GM23338 (cell line): ENCODE measurements at regions not wholly inside any gene's neighbourhood (a gene's known extent, or its start where the extent isn't known, plus 50 kb on each side); places are given as distances from the start of the nearest gene placed in this dataset.

Experiments used
- ATAC-seq: fragments of 200-7000 bp; cut with Tn5 transposase; 3 replicates; pipeline ENCODE4 v1.9.1; 2020
- DNase-seq: peaks from one replicate; pipeline ENCODE4 v3.0.0-alpha.2; 2015; ENCODE audit warnings: low spot score
- H2AFZ ChIP-seq: fragments of 200-600 bp; sonication (generic); 2 replicates; pipeline ENCODE4 v1.8.0; 2016; ENCODE audit warnings: antibody characterized with exemption, mild to moderate bottlenecking, moderate library complexity
- H3F3A ChIP-seq: fragments of 200-600 bp; sonication (generic); replicated peaks from 2 replicates; pipeline ENCODE4 v1.8.0; 2017; ENCODE audit warnings: antibody characterized with exemption, mixed run types, low read depth
- H3K27ac ChIP-seq: fragments of 200-600 bp; sonication (generic); 2 replicates; pipeline ENCODE4 v1.6.1; 2016; ENCODE audit warnings: low read depth
- H3K27me3 ChIP-seq: fragments of 200-600 bp; sonication (generic); 2 replicates; pipeline ENCODE4 v1.8.0; 2016; ENCODE audit warnings: mild to moderate bottlenecking, mixed run types, moderate library complexity; ENCODE audit not compliant: insufficient read depth
- H3K36me3 ChIP-seq: fragments of 200-600 bp; sonication (generic); 2 replicates; pipeline ENCODE4 v1.8.0; 2016; ENCODE audit warnings: mild to moderate bottlenecking; ENCODE audit not compliant: insufficient read depth
- H3K4me1 ChIP-seq: fragments of 200-600 bp; sonication (generic); 2 replicates; pipeline ENCODE4 v1.8.0; 2016; ENCODE audit warnings: mild to moderate bottlenecking, moderate library complexity; ENCODE audit not compliant: insufficient read depth
- H3K4me2 ChIP-seq: fragments of 200-600 bp; sonication (generic); 2 replicates; pipeline ENCODE4 v1.7.1; 2017; ENCODE audit warnings: mixed run types
- H3K4me3 ChIP-seq: fragments of 200-600 bp; sonication (generic); 2 replicates; pipeline ENCODE4 v1.6.1; 2016; ENCODE audit warnings: mixed run types
- H3K79me2 ChIP-seq: fragments of 200-600 bp; sonication (generic); replicated peaks from 2 replicates; pipeline ENCODE4 v1.8.0; 2017; ENCODE audit warnings: mild to moderate bottlenecking; ENCODE audit not compliant: insufficient read depth
- H3K9me2 ChIP-seq: fragments of 200-600 bp; sonication (generic); 2 replicates; pipeline ENCODE4 v1.8.0; 2017; ENCODE audit not compliant: insufficient read depth
- H4K20me1 ChIP-seq: fragments of 200-600 bp; sonication (generic); replicated peaks from 2 replicates; pipeline ENCODE4 v1.8.0; 2017; ENCODE audit warnings: mild to moderate bottlenecking; ENCODE audit not compliant: insufficient read depth
- H3K27ac Mint-ChIP-seq: 2 replicates; pipeline ENCODE4 v1.8.0; 2020; ENCODE audit warnings: inconsistent platforms, mild to moderate bottlenecking, moderate library complexity, mixed read lengths
- H3K27me3 Mint-ChIP-seq: 3 replicates; pipeline ENCODE4 v1.8.0; 2022; ENCODE audit warnings: low read depth, mild to moderate bottlenecking, moderate library complexity, mixed read lengths, inconsistent platforms; ENCODE audit not compliant: insufficient read depth, poor library complexity
- H3K36me3 Mint-ChIP-seq: 3 replicates; pipeline ENCODE4 v1.8.0; 2021; ENCODE audit warnings: low read depth, mild to moderate bottlenecking, inconsistent platforms, moderate library complexity, mixed read lengths
- H3K4me1 Mint-ChIP-seq: 3 replicates; pipeline ENCODE4 v1.8.0; 2020; ENCODE audit warnings: mild to moderate bottlenecking, inconsistent platforms, mixed read lengths
- H3K4me3 Mint-ChIP-seq: 3 replicates; pipeline ENCODE4 v1.8.0; 2021; ENCODE audit warnings: moderate library complexity, mild to moderate bottlenecking, inconsistent platforms, mixed read lengths
- H3K9me3 Mint-ChIP-seq: 3 replicates; pipeline ENCODE4 v1.8.0; 2020; ENCODE audit warnings: moderate library complexity, mild to moderate bottlenecking, inconsistent platforms, mixed read lengths
- CREB1 ChIP-seq: fragments of 250-450 bp; sonication (Bioruptor Pico); IDR thresholded peaks from 2 replicates; pipeline ENCODE4 v1.5.0; 2020; ENCODE audit warnings: low read depth, mild to moderate bottlenecking, moderate library complexity
- ETS1 ChIP-seq: IDR thresholded peaks from 2 replicates; pipeline ENCODE4 v1.6.1; 2016; ENCODE audit warnings: antibody characterized with exemption
- EZH2 ChIP-seq: fragments of 200-600 bp; sonication (generic); IDR thresholded peaks from one replicate; pipeline ENCODE4 v1.8.0; 2017; ENCODE audit warnings: antibody characterized with exemption, mild to moderate bottlenecking, low read depth; ENCODE audit not compliant: unreplicated experiment
- NANOG ChIP-seq: IDR thresholded peaks from 2 replicates; pipeline ENCODE4 v1.6.1; 2016; ENCODE audit warnings: antibody characterized with exemption, borderline replicate concordance
- POLR2AphosphoS5 ChIP-seq: IDR thresholded peaks from 2 replicates; pipeline ENCODE4 v1.6.1; 2016; ENCODE audit warnings: antibody characterized with exemption, low read depth
- STAT1 ChIP-seq: IDR thresholded peaks from one replicate; pipeline ENCODE4 v1.6.1; 2016; ENCODE audit warnings: antibody characterized with exemption; ENCODE audit not compliant: unreplicated experiment
- ZNF114 ChIP-seq: fragments of 250-450 bp; sonication (Bioruptor Pico); IDR thresholded peaks from 2 replicates; pipeline ENCODE4 v1.5.0; 2020; ENCODE audit warnings: mild to moderate bottlenecking, moderate library complexity
- ZNF462 ChIP-seq: fragments of 250-450 bp; sonication (Bioruptor Pico); IDR thresholded peaks from 2 replicates; pipeline ENCODE4 v1.5.0; 2020; ENCODE audit warnings: mild to moderate bottlenecking, moderate library complexity

GRCh38 chr11:62020661-62021060 is 53.2 kb upstream of the FTH1 start:
- no peak overlapping the region for H3K4me3 Mint-ChIP-seq
- peaks cover 5% of the 10 kb centered on the region; the same call in 2 of the 3 replicates for H3K36me3 Mint-ChIP-seq

GRCh38 chr11:62018981-62019664 is 51.7 kb upstream of the FTH1 start:
- Histone ChIP-seq H2AFZ (no peak overlapping the region), H3K4me3 (no peak overlapping the region), H3K9me2 (no peaks in the 10 kb centered on the region), H4K20me1 (no peaks in the 10 kb centered on the region), H3F3A (no peaks in the 10 kb centered on the region), H3K27me3 (no peaks in the 10 kb centered on the region), H3K4me2 (no peak overlapping the region), H3K4me1 (no peaks in the 10 kb centered on the region), H3K79me2 (no peaks in the 10 kb centered on the region), H3K27ac (no peak overlapping the region), H3K36me3 (no peaks in the 10 kb centered on the region)
- H3K36me3 Mint-ChIP-seq = peaks cover 5% of the 10 kb centered on the region; the same call in 2 of the 3 replicates
- ATAC-seq (no peak), DNase-seq (no peak)
- H3K27me3 Mint-ChIP-seq = peaks cover 19% of the 10 kb centered on the region
- TF ChIP-seq EZH2 (no peak), POLR2AphosphoS5 (no peak)
- H3K27ac Mint-ChIP-seq = no peak overlapping the region
- H3K4me1 Mint-ChIP-seq = no peaks in the 10 kb centered on the region
- peaks cover 21% of the 10 kb centered on the region for H3K9me3 Mint-ChIP-seq
- H3K4me3 Mint-ChIP-seq = no peak overlapping the region

More at GRCh38 chr11:62020661-62021060, 53.2 kb upstream of the FTH1 start:
- Histone ChIP-seq H3K4me1 (no peaks in the 10 kb centered on the region), H2AFZ (no peak overlapping the region), H3K79me2 (no peaks in the 10 kb centered on the region), H3K27ac (no peak overlapping the region), H4K20me1 (no peaks in the 10 kb centered on the region), H3K4me2 (no peak overlapping the region), H3K4me3 (no peak overlapping the region), H3K9me2 (no peaks in the 10 kb centered on the region), H3F3A (no peaks in the 10 kb centered on the region), H3K27me3 (no peaks in the 10 kb centered on the region), H3K36me3 (no peaks in the 10 kb centered on the region)
- no peak overlapping the region for H3K27ac Mint-ChIP-seq
- H3K9me3 Mint-ChIP-seq = peaks cover 21% of the 10 kb centered on the region
- DNase-seq (no peak), ATAC-seq (no peak)
- H3K27me3 Mint-ChIP-seq = peaks cover 15% of the 10 kb centered on the region
- TF ChIP-seq STAT1 (no peak), EZH2 (no peak), POLR2AphosphoS5 (no peak), NANOG (no peak), CREB1 (CRISPR knock-in tag) (no peak)
- H3K4me1 Mint-ChIP-seq = no peaks in the 10 kb centered on the region

- peaks cover 14% of the 10 kb centered on the region for H3K27me3 Mint-ChIP-seq
- Histone ChIP-seq H3F3A (no peaks in the 10 kb centered on the region), H3K27ac (no peak overlapping the region), H3K9me2 (no peaks in the 10 kb centered on the region), H4K20me1 (no peaks in the 10 kb centered on the region), H3K4me1 (no peaks in the 10 kb centered on the region), H3K79me2 (no peaks in the 10 kb centered on the region), H3K27me3 (no peaks in the 10 kb centered on the region), H3K36me3 (no peaks in the 10 kb centered on the region), H3K4me2 (no peak overlapping the region), H2AFZ (no peak overlapping the region), H3K4me3 (no peak overlapping the region)
- DNase-seq (no peak), ATAC-seq (no peak)
- H3K4me3 Mint-ChIP-seq = no peak overlapping the region
- peaks cover 21% of the 10 kb centered on the region for H3K9me3 Mint-ChIP-seq
- no peak overlapping the region for H3K27ac Mint-ChIP-seq
- H3K36me3 Mint-ChIP-seq = peaks cover 5% of the 10 kb centered on the region; the same call in 2 of the 3 replicates
- no peaks in the 10 kb centered on the region for H3K4me1 Mint-ChIP-seq
- TF ChIP-seq NANOG = no peak
- no peak for TF ChIP-seq ZNF114 (CRISPR knock-in tag)
- no peak for TF ChIP-seq ETS1
- TF ChIP-seq ZNF462 (CRISPR knock-in tag) = no peak
These were observed 50.6 kb upstream of the FTH1 start for GRCh38 chr11:62017878-62018655.
